A549 (cell line): ENCODE measurements at regions not wholly inside any gene's neighbourhood (a gene's known extent, or its start where the extent isn't known, plus 50 kb on each side); places are given as distances from the start of the nearest gene placed in this dataset.
A peak's percentile ranks its signal among the peaks of the same experiment; 100 is the strongest.

Experiments used
- ATAC-seq, 2 experiments: fragments of 200-7000 bp in 1 of 2; fragments of >200 bp in 1 of 2; cut with Nextera tagmentation in 1 of 2; cut with Tn5 transposase in 1 of 2; 3 replicates each; pipeline versions ENCODE4 v1.8.0 to v1.9.1; 2018 to 2020; ENCODE audit warnings: mild to moderate bottlenecking in 1 of 2, moderate library complexity in 1 of 2
- CTCF ChIA-PET: fragments of 300-600 bp; sonication (Branson Sonifier 250); formaldehyde crosslinking; extraction: SDS; loops from one replicate; lab custom pipeline; 2021; ENCODE audit warnings: antibody characterized with exemption, inconsistent platforms; lab: Yijun Ruan, JAX
- POLR2A ChIA-PET: fragments of 350-600 bp; formaldehyde crosslinking; extraction: SDS; loops from one replicate; lab custom pipeline; 2021; ENCODE audit warnings: antibody characterized with exemption, inconsistent platforms; lab: Yijun Ruan, JAX
- DNase-seq, 2 experiments: peaks; one replicate each; pipeline versions ENCODE4 v3.0.0 to v3.0.0-alpha.2; 2011 to 2016; ENCODE audit warnings: low read depth in 1 of 2, low spot score in 1 of 2
- FAIRE-seq: peaks from 2 replicates; lab custom pipeline; 2011; peaks lifted over from hg19 to GRCh38; lab: Jason Lieb, UNC
- H3K27ac ChIP-seq, 2 experiments: fragments of >200 bp; sonication (Bioruptor Twin); formaldehyde crosslinking; 3 replicates each; pipeline ENCODE4 v1.5.1; 2016 to 2017
- H3K4me1 ChIP-seq: fragments of >200 bp; sonication (Bioruptor Twin); formaldehyde crosslinking; 3 replicates; pipeline ENCODE4 v1.6.1; 2016
- H3K4me2 ChIP-seq: fragments of >200 bp; sonication (Bioruptor Twin); formaldehyde crosslinking; 3 replicates; pipeline ENCODE4 v1.6.1; 2016
- H3K4me3 ChIP-seq: fragments of >200 bp; sonication (Bioruptor Twin); formaldehyde crosslinking; 3 replicates; pipeline ENCODE4 v1.5.1; 2016
- H3K9me3 ChIP-seq: fragments of >200 bp; sonication (Bioruptor Twin); formaldehyde crosslinking; 3 replicates; pipeline ENCODE4 v1.6.1; 2016
- ATOH8 ChIP-seq: fragments of 250-450 bp; sonication (Bioruptor Pico); IDR thresholded peaks from 2 replicates; pipeline ENCODE4 v1.5.0; 2020; ENCODE audit warnings: low read depth, mild to moderate bottlenecking, moderate library complexity
- EHMT2 ChIP-seq: fragments of 200-600 bp; sonication (generic); IDR thresholded peaks from 2 replicates; pipeline ENCODE4 v1.6.1; 2016; ENCODE audit warnings: antibody characterized with exemption, low read depth, mild to moderate bottlenecking, moderate library complexity
- EP300 ChIP-seq, 2 experiments: fragments of >200 bp; sonication (Bioruptor Twin); formaldehyde crosslinking; IDR thresholded peaks; 2 replicates in 1 of 2; 3 replicates in 1 of 2; pipeline ENCODE4 v1.6.1; 2016 to 2017
- HMGXB4 ChIP-seq: fragments of 250-450 bp; sonication (Bioruptor Pico); IDR thresholded peaks from 2 replicates; pipeline ENCODE4 v1.5.0; 2021; ENCODE audit warnings: mild to moderate bottlenecking, moderate library complexity, borderline replicate concordance
- JUNB ChIP-seq: fragments of >200 bp; sonication (Bioruptor Twin); formaldehyde crosslinking; IDR thresholded peaks from 2 replicates; pipeline ENCODE4 v1.6.1; 2016
- KDM5A ChIP-seq: fragments of 200-600 bp; sonication (generic); IDR thresholded peaks from 2 replicates; pipeline ENCODE4 v1.6.1; 2016; ENCODE audit warnings: antibody characterized with exemption, mild to moderate bottlenecking
- MAFK ChIP-seq: fragments of 450-650 bp; IDR thresholded peaks from 2 replicates; pipeline ENCODE4 v1.6.1; 2014; ENCODE audit not compliant: partially characterized antibody
- RCOR1 ChIP-seq: fragments of 150-350 bp; IDR thresholded peaks from 2 replicates; pipeline ENCODE4 v1.6.1; 2014; ENCODE audit warnings: antibody characterized with exemption, low read length, low read depth
- RFX5 ChIP-seq: fragments of 450-650 bp; IDR thresholded peaks from 2 replicates; pipeline ENCODE4 v1.7.1; 2014; ENCODE audit warnings: antibody characterized with exemption, mild to moderate bottlenecking, moderate library complexity
- SREBF2 ChIP-seq: fragments of 450-650 bp; IDR thresholded peaks from 2 replicates; pipeline ENCODE4 v1.6.1; 2014; ENCODE audit warnings: mild to moderate bottlenecking, moderate library complexity
- TP53 ChIP-seq: fragments of 250-450 bp; sonication (Bioruptor Pico); IDR thresholded peaks from 2 replicates; pipeline ENCODE4 v1.5.0; 2021; ENCODE audit warnings: mild to moderate bottlenecking, moderate library complexity
- ZFP36 ChIP-seq: fragments of 450-650 bp; IDR thresholded peaks from 2 replicates; pipeline ENCODE4 v1.6.1; 2014; ENCODE audit warnings: borderline replicate concordance; ENCODE audit not compliant: partially characterized antibody
- ZSCAN20 ChIP-seq: fragments of 250-450 bp; sonication (Bioruptor Pico); IDR thresholded peaks from 2 replicates; pipeline ENCODE4 v1.8.0; 2022; ENCODE audit warnings: mild to moderate bottlenecking, moderate library complexity
- WGBS: methylation state at CpG from one replicate; pipeline ENCODE4 v1.1.6; 2017; ENCODE audit errors: missing lambda C conversion rate; 5-methylcytosine and 5-hydroxymethylcytosine counted together

GRCh38 chr14:89675590-89675989, 258.6 kb upstream of the FOXN3 start (continued):
- TF ChIP-seq HMGXB4 (CRISPR knock-in tag) (no peak), JUNB (no peak), ZFP36 (no peak)

GRCh38 chr14:89674936-89675335, 257.9 kb upstream of the FOXN3 start:
- WGBS = 67% methylated on average over 1 of the region's 1 CpG
- Histone ChIP-seq H3K4me1 (no peaks in the 10 kb centered on the region), H3K9me3 (no peaks in the 10 kb centered on the region), H3K27ac (no peak overlapping the region), H3K4me2 (no peak overlapping the region), H3K4me3 (no peak overlapping the region)
- ATAC-seq (no peak), DNase-seq (no peak), FAIRE-seq (no peak)
- ChIA-PET CTCF (interaction anchor here (1.2 kb wide), 1 partner anchor 16 kb away, joined by 4 read pairs; no protein-coding TSS in a partner anchor), POLR2A (no interaction called here)
- TF ChIP-seq ZFP36 (no peak), SREBF2 (no peak), EP300 (IDR thresholded peaks at IDR 0.05) (no peak), ATOH8 (CRISPR knock-in tag) (no peak)
- TF ChIP-seq, all 56 proteins: peak for 0

- POLR2A ChIA-PET = no interaction called here
- DNase-seq (no peak), ATAC-seq (no peak), FAIRE-seq (no peak)
- Histone ChIP-seq H3K4me1 (no peaks in the 10 kb centered on the region), H3K27ac (no peak overlapping the region), H3K4me2 (no peak overlapping the region), H3K9me3 (no peaks in the 10 kb centered on the region), H3K4me3 (no peak overlapping the region)
- TF ChIP-seq ZSCAN20 (CRISPR knock-in tag) = no peak
- TF ChIP-seq EHMT2 = no peak
- no peak for TF ChIP-seq RFX5
- no peak for TF ChIP-seq MAFK
- TF ChIP-seq TP53 (CRISPR knock-in tag) = no peak
- no peak for TF ChIP-seq RCOR1
- CTCF ChIA-PET = no interaction called here
- WGBS = 17% methylated on average over 1 of the region's 1 CpG
Observed at GRCh38 chr14:89674240-89674639, 257.2 kb upstream of the FOXN3 start.

GRCh38 chr14:89673512-89674225, 256.6 kb upstream of the FOXN3 start:
- DNase-seq (no peak), FAIRE-seq (no peak), ATAC-seq (peak in 1 of 2 experiments; percentile 43; a peak in 2 of 6 replicates)
- 31% methylated on average over 6 of the region's 6 CpGs for WGBS
- Histone ChIP-seq H3K4me1 (no peaks in the 10 kb centered on the region), H3K4me3 (no peak overlapping the region), H3K9me3 (no peaks in the 10 kb centered on the region), H3K4me2 (no peak overlapping the region), H3K27ac (no peak overlapping the region)
- CTCF ChIA-PET = interaction anchor here (0.9 kb wide), 1 partner anchor 32 kb away, joined by 3 read pairs; no protein-coding TSS in a partner anchor
- no peak for TF ChIP-seq KDM5A
- POLR2A ChIA-PET = no interaction called here
